Colonic mucosa (tissue), 4 donors: ENCODE measurements at regions not wholly inside any gene's neighbourhood (a gene's known extent, or its start where the extent isn't known, plus 50 kb on each side); places are given as distances from the start of the nearest gene placed in this dataset.

Source experiments
- DNase-seq: peaks from one replicate; pipeline ENCODE4 v3.0.0-alpha.2; 2020
- H3K27ac ChIP-seq: fragments of 200-600 bp; one replicate; pipeline ENCODE4 v1.8.0; 2021
- H3K27me3 ChIP-seq: fragments of 200-600 bp; one replicate; pipeline ENCODE4 v1.8.0; 2021
- H3K36me3 ChIP-seq: fragments of 200-600 bp; one replicate; pipeline ENCODE4 v1.8.0; 2021
- H3K4me1 ChIP-seq: fragments of 200-600 bp; one replicate; pipeline ENCODE4 v1.8.0; 2021; ENCODE audit warnings: mild to moderate bottlenecking
- H3K4me3 ChIP-seq: fragments of 200-600 bp; one replicate; pipeline ENCODE4 v1.8.0; 2021
- H3K9ac ChIP-seq, 2 donors: one replicate each; pipeline ENCODE4 v1.7.0; 2013; ENCODE audit warnings: control low read depth in 2 of 2, low read depth in 2 of 2, low read length in 2 of 2
- H3K9me3 ChIP-seq: fragments of 200-600 bp; one replicate; pipeline ENCODE4 v1.8.0; 2021
- intact Hi-C: fragments of 100-400 bp; cut with DNase I; formaldehyde crosslinking; loops from one replicate; pipeline ENCODE4 v1.14.1; 2022
- TF ChIP-seq, protein P1 (sequence below): fragments of 200-600 bp; IDR thresholded peaks from one replicate; pipeline ENCODE4 v1.8.0; 2022; ENCODE audit warnings: antibody characterized with exemption, mild to moderate bottlenecking
- donor health status: healthy.
- donor health status: DM: no; HTN: no; CAD: no.
- donor health status: DM: no; HTN: no; CAD: no.

DNA sequence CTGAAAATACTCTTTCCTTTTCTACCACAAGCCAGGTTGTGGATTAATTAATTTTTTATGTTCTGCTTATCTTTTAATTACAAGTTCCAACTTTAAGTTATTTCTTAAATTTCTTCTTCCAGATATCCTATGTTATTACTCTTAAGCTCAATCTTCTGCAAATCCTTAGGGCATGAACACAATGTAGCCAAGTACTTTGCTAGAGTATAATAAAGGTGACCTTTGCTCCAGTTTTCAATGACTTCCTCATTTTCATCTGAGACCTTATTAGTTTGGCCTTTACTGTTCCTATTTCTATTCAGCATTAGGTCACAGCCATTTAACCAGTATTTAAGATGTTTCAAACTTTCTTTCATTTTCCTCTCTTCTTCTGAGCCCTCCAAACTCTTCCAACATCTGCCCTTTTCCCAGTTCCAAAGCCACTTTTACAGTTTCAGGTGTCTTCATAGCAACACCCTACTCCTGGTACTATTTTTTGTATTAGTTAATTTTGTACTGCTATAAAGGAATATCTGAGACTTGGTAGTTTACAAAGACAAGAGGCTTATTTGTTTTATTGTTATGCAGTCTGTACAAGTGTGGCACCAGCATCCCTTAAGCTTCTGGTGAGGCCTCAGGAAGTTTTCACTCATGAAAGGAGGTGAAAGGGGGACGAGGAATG lies 886.2 kb upstream of the GHITM start:
- H3K27ac ChIP-seq: no peak overlapping the region

GRCh38 chr10:83254698-83255097 lies 884.6 kb upstream of the GHITM start:
- Histone ChIP-seq H3K9ac (no peak overlapping the region), H3K4me1 (no peaks in the 10 kb centered on the region), H3K27me3 (no peaks in the 10 kb centered on the region), H3K4me3 (no peak overlapping the region), H3K9me3 (no peaks in the 10 kb centered on the region), H3K27ac (no peak overlapping the region), H3K36me3 (no peaks in the 10 kb centered on the region)
- intact Hi-C loops: no loop called here
- TF ChIP-seq, protein P1, sequence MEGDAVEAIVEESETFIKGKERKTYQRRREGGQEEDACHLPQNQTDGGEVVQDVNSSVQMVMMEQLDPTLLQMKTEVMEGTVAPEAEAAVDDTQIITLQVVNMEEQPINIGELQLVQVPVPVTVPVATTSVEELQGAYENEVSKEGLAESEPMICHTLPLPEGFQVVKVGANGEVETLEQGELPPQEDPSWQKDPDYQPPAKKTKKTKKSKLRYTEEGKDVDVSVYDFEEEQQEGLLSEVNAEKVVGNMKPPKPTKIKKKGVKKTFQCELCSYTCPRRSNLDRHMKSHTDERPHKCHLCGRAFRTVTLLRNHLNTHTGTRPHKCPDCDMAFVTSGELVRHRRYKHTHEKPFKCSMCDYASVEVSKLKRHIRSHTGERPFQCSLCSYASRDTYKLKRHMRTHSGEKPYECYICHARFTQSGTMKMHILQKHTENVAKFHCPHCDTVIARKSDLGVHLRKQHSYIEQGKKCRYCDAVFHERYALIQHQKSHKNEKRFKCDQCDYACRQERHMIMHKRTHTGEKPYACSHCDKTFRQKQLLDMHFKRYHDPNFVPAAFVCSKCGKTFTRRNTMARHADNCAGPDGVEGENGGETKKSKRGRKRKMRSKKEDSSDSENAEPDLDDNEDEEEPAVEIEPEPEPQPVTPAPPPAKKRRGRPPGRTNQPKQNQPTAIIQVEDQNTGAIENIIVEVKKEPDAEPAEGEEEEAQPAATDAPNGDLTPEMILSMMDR: no peak
- DNase-seq: no peak

More for the DNA sequence above, 886.2 kb upstream of the GHITM start:
- H3K9ac ChIP-seq: no peak overlapping the region
- H3K4me1 ChIP-seq: no peaks in the 10 kb centered on the region
- intact Hi-C loops: no loop called here
- H3K36me3 ChIP-seq: no peaks in the 10 kb centered on the region
- DNase-seq: no peak
- TF ChIP-seq, protein P1: no peak
- no peaks in the 10 kb centered on the region for H3K9me3 ChIP-seq
- no peaks in the 10 kb centered on the region for H3K27me3 ChIP-seq
- no peak overlapping the region for H3K4me3 ChIP-seq

GRCh38 chr10:83262434-83262833 lies 876.9 kb upstream of the GHITM start:
- Histone ChIP-seq H3K27ac (no peak overlapping the region), H3K4me1 (no peaks in the 10 kb centered on the region), H3K27me3 (no peaks in the 10 kb centered on the region), H3K9ac (no peak overlapping the region), H3K9me3 (no peaks in the 10 kb centered on the region), H3K36me3 (no peaks in the 10 kb centered on the region), H3K4me3 (no peak overlapping the region)
- intact Hi-C loops: no loop called here
- no peak for DNase-seq
- TF ChIP-seq, protein P1: no peak

GRCh38 chr10:83272666-83273434 lies 866.5 kb upstream of the GHITM start:
- no peaks in the 10 kb centered on the region for H3K36me3 ChIP-seq
- intact Hi-C loops: no loop called here
- H3K9ac ChIP-seq: no peak overlapping the region
- H3K4me1 ChIP-seq: no peaks in the 10 kb centered on the region
- no peaks in the 10 kb centered on the region for H3K27me3 ChIP-seq
- H3K9me3 ChIP-seq: no peaks in the 10 kb centered on the region
- TF ChIP-seq, protein P1: no peak
- H3K4me3 ChIP-seq: no peak overlapping the region
- no peak for DNase-seq
- H3K27ac ChIP-seq: no peak overlapping the region

GRCh38 chr10:83274088-83274487 lies 865.2 kb upstream of the GHITM start:
- H3K4me1 ChIP-seq: no peaks in the 10 kb centered on the region
- TF ChIP-seq, protein P1: no peak
- DNase-seq: no peak
- no peaks in the 10 kb centered on the region for H3K9me3 ChIP-seq
- no peak overlapping the region for H3K27ac ChIP-seq
- H3K36me3 ChIP-seq: no peaks in the 10 kb centered on the region
- no peak overlapping the region for H3K9ac ChIP-seq
- intact Hi-C loops: no loop called here
- no peaks in the 10 kb centered on the region for H3K27me3 ChIP-seq
- no peak overlapping the region for H3K4me3 ChIP-seq
